Smooth muscle cell (in vitro differentiated cells): ENCODE measurements at regions not wholly inside any gene's neighbourhood (a gene's known extent, or its start where the extent isn't known, plus 50 kb on each side); places are given as distances from the start of the nearest gene placed in this dataset.

Experiments
- DNase-seq: peaks from one replicate; lab custom pipeline; 2025; ENCODE audit not compliant: unreplicated experiment; lab: John Stamatoyannopoulos, UW
- H2AFZ ChIP-seq: fragments of 200-600 bp; sonication (generic); 2 replicates; pipeline ENCODE4 v1.6.0; 2016; ENCODE audit warnings: antibody characterized with exemption, low read depth, mild to moderate bottlenecking
- H3F3A ChIP-seq: fragments of 200-600 bp; sonication (generic); 2 replicates; pipeline ENCODE4 v1.6.0; 2017; ENCODE audit warnings: antibody characterized with exemption, low read depth
- H3K27ac ChIP-seq: fragments of 200-600 bp; sonication (generic); 2 replicates; pipeline ENCODE4 v1.5.1; 2016; ENCODE audit warnings: low read depth, mild to moderate bottlenecking
- H3K27me3 ChIP-seq: fragments of 200-600 bp; sonication (generic); 2 replicates; pipeline ENCODE4 v1.6.1; 2016; ENCODE audit warnings: low read depth, mild to moderate bottlenecking
- H3K36me3 ChIP-seq: fragments of 200-600 bp; sonication (generic); 2 replicates; pipeline ENCODE4 v1.5.1; 2016; ENCODE audit warnings: low read depth
- H3K4me1 ChIP-seq: fragments of 200-600 bp; sonication (generic); 2 replicates; pipeline ENCODE4 v1.5.1; 2016; ENCODE audit warnings: low read depth
- H3K4me2 ChIP-seq: fragments of 200-600 bp; sonication (generic); 2 replicates; pipeline ENCODE4 v1.6.0; 2016; ENCODE audit warnings: mild to moderate bottlenecking
- H3K4me3 ChIP-seq: fragments of 200-600 bp; sonication (generic); 2 replicates; pipeline ENCODE4 v1.5.1; 2016; ENCODE audit warnings: mild to moderate bottlenecking
- H3K79me2 ChIP-seq: fragments of 200-600 bp; sonication (generic); 2 replicates; pipeline ENCODE4 v1.6.0; 2016; ENCODE audit warnings: low read depth, mild to moderate bottlenecking
- H3K9ac ChIP-seq: fragments of 200-600 bp; sonication (generic); 2 replicates; pipeline ENCODE4 v1.6.0; 2016; ENCODE audit warnings: low read depth
- H3K9me3 ChIP-seq: fragments of 200-600 bp; sonication (generic); replicated peaks from 2 replicates; pipeline ENCODE4 v1.5.1; 2016; ENCODE audit warnings: low read depth
- H4K20me1 ChIP-seq: fragments of 200-600 bp; sonication (generic); 2 replicates; pipeline ENCODE4 v1.6.0; 2016; ENCODE audit warnings: low read depth
- WGBS: methylation state at CpG from one replicate; pipeline ENCODE4 v1.1.7; 2016; ENCODE audit warnings: low lambda C conversion rate; 5-methylcytosine and 5-hydroxymethylcytosine counted together
- TF ChIP-seq, protein P1 (sequence below): fragments of 200-600 bp; sonication (generic); IDR thresholded peaks from 2 replicates; pipeline ENCODE4 v1.5.1; 2017; ENCODE audit warnings: borderline replicate concordance, mild to moderate bottlenecking, antibody characterized with exemption; ENCODE audit not compliant: insufficient read depth, poor library complexity, severe bottlenecking

DNA sequence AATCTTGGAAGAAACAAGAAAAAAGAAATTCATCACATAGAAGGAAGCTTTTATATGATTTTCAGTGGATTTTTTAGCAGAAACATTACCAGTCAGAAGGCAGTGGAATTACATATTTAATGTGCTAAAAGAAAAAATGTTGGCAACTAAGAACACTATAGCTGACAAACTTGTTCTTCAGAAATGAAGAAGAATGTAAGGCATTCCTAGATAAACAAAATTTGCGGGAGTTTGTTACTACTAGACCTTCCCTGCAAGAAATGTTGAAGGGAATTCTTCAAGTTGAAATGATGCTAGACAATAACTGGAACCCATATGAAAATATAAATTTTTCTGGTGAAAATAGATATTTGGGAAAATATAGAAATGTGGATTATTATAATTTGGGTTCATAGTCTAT lies 718.3 kb upstream of the GRAMD2B start:
- Histone ChIP-seq H3K4me1 (peaks cover 17% of the 10 kb centered on the region), H3K27me3 (no peaks in the 10 kb centered on the region), H3K9ac (no peak overlapping the region), H4K20me1 (no peaks in the 10 kb centered on the region), H3K79me2 (no peaks in the 10 kb centered on the region), H3F3A (no peaks in the 10 kb centered on the region), H2AFZ (no peak overlapping the region), H3K27ac (no peak overlapping the region), H3K4me3 (no peak overlapping the region), H3K36me3 (peaks cover 7% of the 10 kb centered on the region), H3K9me3 (peaks cover 5% of the 10 kb centered on the region), H3K4me2 (no peak overlapping the region)
- TF ChIP-seq, protein P1, sequence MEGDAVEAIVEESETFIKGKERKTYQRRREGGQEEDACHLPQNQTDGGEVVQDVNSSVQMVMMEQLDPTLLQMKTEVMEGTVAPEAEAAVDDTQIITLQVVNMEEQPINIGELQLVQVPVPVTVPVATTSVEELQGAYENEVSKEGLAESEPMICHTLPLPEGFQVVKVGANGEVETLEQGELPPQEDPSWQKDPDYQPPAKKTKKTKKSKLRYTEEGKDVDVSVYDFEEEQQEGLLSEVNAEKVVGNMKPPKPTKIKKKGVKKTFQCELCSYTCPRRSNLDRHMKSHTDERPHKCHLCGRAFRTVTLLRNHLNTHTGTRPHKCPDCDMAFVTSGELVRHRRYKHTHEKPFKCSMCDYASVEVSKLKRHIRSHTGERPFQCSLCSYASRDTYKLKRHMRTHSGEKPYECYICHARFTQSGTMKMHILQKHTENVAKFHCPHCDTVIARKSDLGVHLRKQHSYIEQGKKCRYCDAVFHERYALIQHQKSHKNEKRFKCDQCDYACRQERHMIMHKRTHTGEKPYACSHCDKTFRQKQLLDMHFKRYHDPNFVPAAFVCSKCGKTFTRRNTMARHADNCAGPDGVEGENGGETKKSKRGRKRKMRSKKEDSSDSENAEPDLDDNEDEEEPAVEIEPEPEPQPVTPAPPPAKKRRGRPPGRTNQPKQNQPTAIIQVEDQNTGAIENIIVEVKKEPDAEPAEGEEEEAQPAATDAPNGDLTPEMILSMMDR: no peak
- no peak for DNase-seq
- 94% methylated on average over 1 of the region's 1 CpG for WGBS

DNA sequence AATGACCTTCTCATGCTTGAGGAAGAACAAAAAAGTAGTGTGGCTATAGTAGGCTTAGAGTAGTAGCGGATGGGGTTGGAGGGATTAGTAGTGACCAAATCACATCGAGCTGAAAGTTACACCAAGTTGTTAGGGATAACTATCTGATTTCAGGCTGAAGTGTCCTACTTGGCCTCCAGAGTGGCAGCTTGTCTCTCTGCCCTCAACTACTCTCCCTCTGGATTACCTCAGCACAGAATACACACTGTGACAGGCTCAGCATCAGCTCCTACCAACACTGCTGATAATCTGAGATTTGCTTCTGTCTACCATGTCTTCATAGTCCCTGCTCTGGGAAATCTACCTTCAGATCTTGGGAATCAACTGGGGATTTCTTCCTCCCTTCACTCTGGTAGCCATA lies 714.6 kb upstream of the GRAMD2B start:
- H3K27ac ChIP-seq: no peak overlapping the region
- H2AFZ ChIP-seq: no peak overlapping the region
- TF ChIP-seq, protein P1: no peak
- H3K4me2 ChIP-seq: no peak overlapping the region
- no peaks in the 10 kb centered on the region for H3F3A ChIP-seq
- no peaks in the 10 kb centered on the region for H3K4me1 ChIP-seq
- no peak for DNase-seq
- H3K36me3 ChIP-seq: peaks cover 7% of the 10 kb centered on the region
- H3K9ac ChIP-seq: no peak overlapping the region
- WGBS: 96% methylated on average over 2 of the region's 2 CpGs
- no peaks in the 10 kb centered on the region for H3K27me3 ChIP-seq
- no peak overlapping the region for H3K4me3 ChIP-seq
- no peaks in the 10 kb centered on the region for H3K79me2 ChIP-seq
- H4K20me1 ChIP-seq: no peaks in the 10 kb centered on the region
- peaks cover 5% of the 10 kb centered on the region for H3K9me3 ChIP-seq

DNA sequence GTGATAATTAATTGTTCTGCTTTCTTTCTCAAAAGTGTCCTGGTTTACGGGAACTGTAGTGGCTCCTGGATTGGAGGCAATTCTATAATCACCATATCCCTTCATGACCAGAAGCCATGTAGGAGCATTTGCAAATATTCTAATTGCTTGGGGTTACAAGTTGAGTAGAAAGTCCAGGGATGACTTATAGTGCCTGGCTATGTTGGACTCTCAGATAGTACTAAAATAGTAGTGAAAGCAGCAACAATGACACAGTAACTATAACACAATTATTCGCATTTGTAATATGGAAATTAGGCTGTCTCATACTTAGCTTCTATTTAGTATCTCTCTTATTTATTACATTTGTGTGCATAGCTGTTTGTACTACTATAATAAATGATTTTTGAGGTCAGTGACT lies 712.5 kb upstream of the GRAMD2B start:
- no peak overlapping the region for H3K27ac ChIP-seq
- no peaks in the 10 kb centered on the region for H3K79me2 ChIP-seq
- no peaks in the 10 kb centered on the region for H3K4me1 ChIP-seq
- no peak overlapping the region for H2AFZ ChIP-seq
- H3K27me3 ChIP-seq: no peaks in the 10 kb centered on the region
- no peak overlapping the region for H3K4me2 ChIP-seq
- H3K4me3 ChIP-seq: no peak overlapping the region
- no peak overlapping the region for H3K9ac ChIP-seq
- no peaks in the 10 kb centered on the region for H3K36me3 ChIP-seq
- TF ChIP-seq, protein P1: no peak
- WGBS: 95% methylated on average over 2 of the region's 2 CpGs
- no peaks in the 10 kb centered on the region for H4K20me1 ChIP-seq
- H3K9me3 ChIP-seq: no peaks in the 10 kb centered on the region
- no peak for DNase-seq
- no peaks in the 10 kb centered on the region for H3F3A ChIP-seq

DNA sequence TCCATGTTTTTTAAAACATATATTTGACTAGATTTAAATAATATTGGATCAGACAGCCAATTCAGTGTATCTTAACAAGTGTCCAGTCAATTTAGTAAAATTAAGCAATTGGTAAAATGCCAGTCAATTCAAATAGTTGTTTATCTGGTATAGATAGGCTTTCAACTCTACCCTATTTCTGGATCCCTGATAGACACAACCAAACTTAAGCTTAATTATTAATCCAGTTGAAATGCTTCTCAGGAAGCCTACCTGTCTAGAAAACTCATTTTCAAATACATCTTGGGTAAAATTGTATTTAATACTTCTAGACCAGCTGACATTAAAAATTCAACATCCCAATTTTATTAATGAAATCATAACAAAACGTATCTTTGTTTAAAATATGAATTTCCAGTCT lies 710.8 kb upstream of the GRAMD2B start:
- no peaks in the 10 kb centered on the region for H4K20me1 ChIP-seq
- no peak for DNase-seq
- H3F3A ChIP-seq: no peaks in the 10 kb centered on the region
- H3K79me2 ChIP-seq: no peaks in the 10 kb centered on the region
- H3K9ac ChIP-seq: no peak overlapping the region
- H3K4me1 ChIP-seq: peaks cover 8% of the 10 kb centered on the region
- TF ChIP-seq, protein P1: no peak
- no peaks in the 10 kb centered on the region for H3K36me3 ChIP-seq
- no peak overlapping the region for H3K4me2 ChIP-seq
- H3K4me3 ChIP-seq: no peak overlapping the region
- H3K9me3 ChIP-seq: no peaks in the 10 kb centered on the region
- no peak overlapping the region for H3K27ac ChIP-seq
- H3K27me3 ChIP-seq: no peaks in the 10 kb centered on the region
- no peak overlapping the region for H2AFZ ChIP-seq
- 76% methylated on average over 1 of the region's 1 CpG for WGBS
